GM10248 (cell line): ENCODE measurements at regions not wholly inside any gene's neighbourhood (a gene's known extent, or its start where the extent isn't known, plus 50 kb on each side); places are given as distances from the start of the nearest gene placed in this dataset.
"Not testable (repeated sequence)": the region's sequence is repeated elsewhere in the genome, so short reads cannot be mapped to it uniquely, and the experiment has no call there.

Source experiments
- CTCF ChIA-PET: fragments of 300-600 bp; sonication (Branson Sonifier 250); formaldehyde crosslinking; extraction: SDS; loops from one replicate; lab custom pipeline; 2021; ENCODE audit warnings: antibody characterized with exemption; lab: Yijun Ruan, JAX
- POLR2A ChIA-PET: fragments of 350-650 bp; sonication (Branson Sonifier 250); formaldehyde crosslinking; extraction: SDS; loops from one replicate; lab custom pipeline; 2020; ENCODE audit warnings: antibody characterized with exemption; lab: Yijun Ruan, JAX
- DNase-seq: peaks from one replicate; pipeline ENCODE4 v3.0.0; 2012; ENCODE audit errors: extremely low spot score
- CTCF ChIP-seq: IDR thresholded peaks from 2 replicates; pipeline ENCODE4 v1.5.1; 2012; ENCODE audit warnings: mild to moderate bottlenecking, low read depth; ENCODE audit errors: extremely low read depth, missing control alignments, control extremely low read depth

- ChIA-PET POLR2A (no interaction called here), CTCF (no interaction called here)
- no peak for TF ChIP-seq CTCF
- DNase-seq, result no peak
Observed at GRCh38 chr4:75306506-75306905, 207.7 kb downstream of the RCHY1 start.

- ChIA-PET POLR2A (no interaction called here), CTCF (no interaction called here)
- DNase-seq, result no peak
- TF ChIP-seq CTCF, result no peak
Observed at GRCh38 chr4:75302648-75303047, 211.6 kb downstream of the RCHY1 start.

- POLR2A ChIA-PET, result no interaction called here
- peak; percentile 39 for TF ChIP-seq CTCF
- DNase-seq, result peak; percentile 18
- CTCF ChIA-PET, result interaction anchor here (0.7 to 1.7 kb wide), 2 partner anchors 415 to 418 kb away, joined by 4 to 6 read pairs; no protein-coding TSS in a partner anchor
Observed at GRCh38 chr4:75289914-75290582, 224.2 kb downstream of the RCHY1 start.

- CTCF ChIA-PET, result interaction anchor here (1.6 kb wide), 1 partner anchor 356 kb away, joined by 4 read pairs; no protein-coding TSS in a partner anchor
- no peak for DNase-seq
- POLR2A ChIA-PET, result no interaction called here
- TF ChIP-seq CTCF, result no peak
Observed at GRCh38 chr4:75287738-75288517, 226.3 kb downstream of the RCHY1 start.

GRCh38 chr4:75285837-75286236 lies 228.4 kb downstream of the RCHY1 start:
- POLR2A ChIA-PET, result no interaction called here
- no peak for DNase-seq
- CTCF ChIA-PET, result no interaction called here
- no peak for TF ChIP-seq CTCF

GRCh38 chr4:75284831-75285230 lies 229.4 kb downstream of the RCHY1 start:
- no peak for TF ChIP-seq CTCF
- POLR2A ChIA-PET, result no interaction called here
- CTCF ChIA-PET, result no interaction called here
- DNase-seq, result no peak

DNA sequence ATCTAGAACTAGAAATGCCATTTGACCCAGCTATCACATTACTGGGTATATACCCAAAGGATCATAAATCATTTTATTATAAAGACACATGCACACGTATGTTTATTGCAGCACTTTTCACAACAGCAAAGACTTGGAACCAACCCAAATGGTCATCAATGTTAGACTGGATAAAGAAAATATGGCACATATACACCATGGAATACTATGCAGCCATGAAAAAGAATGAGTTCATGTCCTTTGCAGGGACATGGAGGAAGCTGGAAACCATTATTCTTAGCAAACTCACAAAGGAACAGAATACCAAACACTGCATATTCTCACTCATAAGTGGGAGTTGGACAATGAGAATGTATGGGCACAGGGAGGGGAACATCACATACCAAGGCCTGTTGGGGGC lies 233.7 kb downstream of the RCHY1 start:
- POLR2A ChIA-PET, CTCF ChIA-PET, DNase-seq: not testable (repeated sequence)
